HG02973 (cell line): ENCODE measurements at regions not wholly inside any gene's neighbourhood (a gene's known extent, or its start where the extent isn't known, plus 50 kb on each side); places are given as distances from the start of the nearest gene placed in this dataset.
A peak's percentile ranks its signal among the peaks of the same experiment; 100 is the strongest.

Source experiments
- ATAC-seq: cut with Tn5 transposase; IDR thresholded peaks from one replicate; pipeline ENCODE4 v1.9.1; 2021; ENCODE audit warnings: moderate library complexity; ENCODE audit not compliant: unreplicated experiment

DNA sequence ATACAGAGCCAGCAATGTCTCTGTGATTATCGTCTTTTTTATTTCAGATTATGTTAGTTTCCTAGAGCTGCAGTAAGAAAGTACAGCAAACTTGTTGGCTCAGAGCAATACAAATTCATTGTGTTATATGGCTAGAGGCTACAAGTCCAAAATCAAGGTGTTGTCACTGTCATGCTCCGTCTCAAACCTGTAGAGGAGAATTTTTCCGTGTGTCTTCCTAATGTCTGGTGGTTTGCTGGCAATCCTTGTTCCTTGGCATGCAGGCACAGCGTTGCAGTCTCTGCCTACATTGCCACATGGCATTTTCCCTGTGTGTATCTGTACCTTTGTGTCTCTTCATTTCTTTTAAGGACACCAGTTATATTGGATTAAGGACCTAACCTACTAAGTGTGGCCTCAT, 244.4 kb downstream of the LRRIQ3 start:
- ATAC-seq = no peak

DNA sequence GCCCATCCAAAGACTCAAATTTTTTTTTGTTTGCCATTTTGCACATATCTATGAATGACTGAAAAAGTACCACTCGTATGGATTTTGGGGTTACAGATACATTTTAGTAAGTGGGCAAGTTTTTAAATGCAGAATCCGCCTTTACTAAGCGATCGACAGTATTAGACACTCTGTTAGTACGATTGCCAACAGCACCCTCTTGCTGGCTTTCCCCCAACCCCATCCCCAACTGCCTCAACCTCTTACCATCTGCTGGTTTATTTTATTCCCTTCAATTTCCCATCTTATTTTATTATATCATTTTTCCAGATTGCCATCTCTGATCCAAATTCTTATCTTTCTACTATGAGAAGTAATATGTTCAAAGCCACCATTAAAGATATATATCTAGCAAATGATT, 244.8 kb downstream of the LRRIQ3 start:
- ATAC-seq = no peak

GRCh38 chr1:73948055-73948454, 249.9 kb downstream of the LRRIQ3 start:
- ATAC-seq = no peak

- ATAC-seq = no peak
These were observed 251.0 kb downstream of the LRRIQ3 start for GRCh38 chr1:73947009-73947408.

DNA sequence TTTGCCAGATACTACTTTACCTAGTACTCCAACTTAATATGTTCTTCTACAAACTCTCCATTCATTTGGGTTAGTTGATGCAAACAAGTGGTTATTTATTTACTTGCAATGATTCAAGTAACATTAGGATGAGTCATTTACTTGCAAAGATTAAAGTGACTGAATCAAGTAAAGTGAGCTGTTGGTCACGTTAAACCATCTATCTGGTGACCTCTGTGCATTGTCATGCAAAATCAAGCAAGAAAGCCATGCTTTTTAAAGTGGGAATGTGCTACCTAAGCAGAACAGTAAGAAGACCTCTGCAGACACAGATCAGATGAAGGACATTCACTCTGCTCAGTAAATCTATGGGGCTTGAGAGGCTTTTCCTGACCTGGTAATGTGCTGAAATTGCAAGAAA, 254.7 kb downstream of the LRRIQ3 start:
- no peak for ATAC-seq

DNA sequence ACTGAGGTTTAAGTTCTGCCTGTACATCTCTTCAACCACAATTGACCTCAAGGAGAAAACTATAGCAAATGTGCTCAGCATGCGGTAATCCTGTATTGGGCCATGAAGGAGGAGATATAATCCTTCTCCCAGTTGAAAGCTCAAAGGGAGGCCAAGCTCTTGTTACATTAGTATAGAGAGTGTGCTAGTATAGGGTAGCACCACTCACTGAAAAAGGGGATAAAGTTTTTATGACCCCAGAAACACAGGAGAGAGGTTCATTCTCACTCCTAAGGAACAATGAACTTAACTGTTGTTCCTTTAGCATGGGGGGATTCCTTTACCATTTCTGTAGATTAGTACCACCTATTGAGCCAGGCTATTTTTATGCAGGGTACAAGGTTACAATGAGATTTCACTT, 267.7 kb downstream of the LRRIQ3 start:
- ATAC-seq = no peak

DNA sequence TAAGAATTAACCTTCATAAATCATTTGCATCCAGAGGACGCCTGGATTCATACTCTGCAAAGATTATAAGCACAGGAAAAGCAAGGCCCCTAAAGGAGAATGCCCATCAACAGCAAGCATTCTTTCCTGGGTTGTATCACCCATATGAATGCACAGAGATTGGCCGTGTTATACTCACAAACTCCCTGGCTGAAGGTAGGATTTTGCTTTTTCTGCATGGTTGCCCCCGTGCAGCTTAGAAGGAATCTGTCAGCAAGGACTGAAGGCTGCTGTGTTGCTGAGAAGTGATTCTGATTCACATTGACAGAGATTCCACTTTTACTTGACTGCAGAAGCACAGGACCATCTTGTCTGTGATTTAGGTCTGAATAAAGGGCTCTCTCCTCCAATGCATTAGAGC, 283.0 kb downstream of the LRRIQ3 start:
- ATAC-seq = no peak

DNA sequence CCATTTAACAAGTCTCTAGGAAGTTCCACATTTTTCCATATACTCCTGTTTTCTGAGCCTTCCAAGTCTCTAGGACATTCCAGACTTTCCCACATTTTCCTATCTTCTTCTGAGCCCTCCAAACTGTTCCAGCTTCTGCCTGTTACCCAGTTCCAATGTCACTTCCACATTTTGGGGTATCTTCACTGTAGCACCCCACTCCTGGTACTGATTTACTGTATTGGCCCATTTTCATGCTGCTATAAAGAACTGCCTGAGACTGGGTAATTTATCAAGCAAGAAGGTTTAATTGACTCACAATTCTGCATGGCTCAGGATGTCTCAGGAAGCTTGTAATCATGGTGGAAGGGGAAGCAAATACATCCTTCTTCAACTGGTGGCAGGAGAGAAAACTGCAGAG, 285.0 kb downstream of the LRRIQ3 start:
- ATAC-seq = no peak

DNA sequence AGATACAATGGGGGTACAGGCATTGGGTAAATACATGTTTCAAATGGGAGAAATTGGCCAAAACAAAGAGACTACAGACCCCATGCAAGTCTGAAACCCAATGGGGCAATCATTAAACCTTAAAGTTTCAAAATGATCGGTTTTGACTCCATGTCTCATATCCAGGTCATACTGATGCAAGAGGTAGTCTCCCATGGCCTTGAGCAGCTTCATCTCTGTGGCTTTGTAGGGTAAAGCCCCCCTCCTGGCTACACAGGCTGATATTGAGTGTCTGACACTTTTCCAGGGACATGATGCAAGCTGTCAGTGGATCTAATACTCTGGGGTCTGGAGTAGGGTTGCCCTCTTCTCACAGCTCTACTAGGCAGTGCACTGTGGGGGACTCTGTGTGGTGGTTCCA, 286.1 kb downstream of the LRRIQ3 start:
- ATAC-seq = no peak

GRCh38 chr1:73910466-73910865, 287.5 kb downstream of the LRRIQ3 start:
- ATAC-seq = no peak

GRCh38 chr1:73910062-73910461, 287.9 kb downstream of the LRRIQ3 start:
- no peak for ATAC-seq

DNA sequence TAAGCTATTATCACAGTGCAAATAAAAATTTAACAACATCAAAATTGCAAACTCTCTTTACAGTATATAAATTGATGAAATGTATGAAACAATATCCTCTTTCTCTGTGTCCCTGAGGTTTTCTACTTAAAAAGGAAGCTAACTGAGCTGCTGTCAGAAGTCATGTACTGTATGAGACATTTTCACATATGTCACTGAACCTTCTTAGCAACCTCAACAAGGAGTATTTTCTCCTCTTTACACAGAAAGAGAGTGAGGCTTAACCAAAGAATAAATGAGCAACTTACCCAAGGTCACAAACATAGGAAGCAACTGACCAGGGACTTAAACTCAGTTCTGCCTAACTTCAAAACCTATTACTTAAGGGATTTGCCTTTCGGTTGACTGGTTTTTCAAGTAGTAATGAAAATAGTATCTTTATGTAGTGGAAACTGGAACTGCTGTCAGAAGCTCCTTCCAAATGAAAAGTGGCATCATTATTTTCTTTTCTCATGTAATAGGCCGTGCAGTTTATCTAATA, 288.9 kb downstream of the LRRIQ3 start:
- no peak for ATAC-seq

DNA sequence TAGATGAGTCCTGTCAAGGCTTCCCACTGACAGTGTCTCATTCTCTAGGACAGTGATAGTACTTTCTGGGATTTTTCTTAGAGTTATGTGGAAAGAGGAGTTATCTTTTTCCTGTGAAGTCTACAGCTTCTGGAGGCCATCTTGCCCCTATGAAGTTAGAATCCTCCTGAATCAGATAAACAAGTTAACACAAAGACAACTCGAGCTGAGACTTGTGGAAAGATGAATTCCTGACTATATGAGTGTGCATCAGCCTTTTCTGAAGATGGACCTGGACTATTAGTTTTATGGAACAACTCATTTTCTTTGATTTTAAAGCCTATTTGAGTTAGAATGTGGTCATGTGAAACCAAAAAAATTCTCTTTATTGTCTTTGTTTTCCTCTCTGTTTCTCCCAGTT, 290.9 kb downstream of the LRRIQ3 start:
- ATAC-seq = no peak

GRCh38 chr1:73903092-73903491, 294.9 kb downstream of the LRRIQ3 start:
- peak; percentile 39 for ATAC-seq

- no peak for ATAC-seq
These were observed 296.2 kb downstream of the LRRIQ3 start for GRCh38 chr1:73901738-73902137.

GRCh38 chr1:73899311-73899710, 298.7 kb downstream of the LRRIQ3 start:
- ATAC-seq = no peak

DNA sequence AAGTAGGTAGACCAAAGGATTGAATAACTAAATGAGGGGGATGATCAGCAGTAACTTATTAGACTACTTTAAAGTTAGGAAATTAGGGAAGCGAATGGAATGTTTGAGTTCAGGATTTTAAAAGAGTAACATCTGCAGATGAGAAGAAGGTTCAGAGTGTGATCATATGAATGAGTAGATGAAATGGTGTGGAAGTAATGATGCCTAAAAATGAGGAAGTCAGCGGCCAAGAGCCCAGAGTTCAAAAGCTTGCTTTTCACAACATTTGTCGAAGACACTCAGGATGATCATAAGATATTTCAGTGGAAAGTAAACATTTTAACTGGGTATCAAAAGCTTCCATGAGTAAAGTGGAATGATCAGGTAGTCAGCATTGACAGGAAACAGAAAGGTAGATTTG, 299.4 kb downstream of the LRRIQ3 start:
- ATAC-seq = no peak

DNA sequence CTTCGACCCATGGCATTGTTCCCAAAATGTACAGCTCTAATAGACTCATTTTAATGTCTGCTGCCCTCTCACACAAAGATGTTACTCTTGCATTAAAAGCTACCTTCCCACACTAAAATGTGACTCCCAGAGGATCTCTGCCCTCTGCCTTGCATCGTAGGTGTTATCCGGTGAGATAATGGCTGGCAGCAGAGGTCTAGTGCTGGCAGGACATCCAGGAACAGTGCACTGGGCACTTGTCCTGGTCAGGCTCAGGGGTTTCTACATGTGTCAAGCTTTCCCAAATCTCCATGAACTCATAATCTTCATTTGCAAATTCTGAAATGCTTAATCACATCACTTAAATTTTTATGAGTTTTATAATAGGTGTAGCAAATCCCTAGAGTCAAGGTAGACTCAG, 310.6 kb downstream of the LRRIQ3 start:
- no peak for ATAC-seq

DNA sequence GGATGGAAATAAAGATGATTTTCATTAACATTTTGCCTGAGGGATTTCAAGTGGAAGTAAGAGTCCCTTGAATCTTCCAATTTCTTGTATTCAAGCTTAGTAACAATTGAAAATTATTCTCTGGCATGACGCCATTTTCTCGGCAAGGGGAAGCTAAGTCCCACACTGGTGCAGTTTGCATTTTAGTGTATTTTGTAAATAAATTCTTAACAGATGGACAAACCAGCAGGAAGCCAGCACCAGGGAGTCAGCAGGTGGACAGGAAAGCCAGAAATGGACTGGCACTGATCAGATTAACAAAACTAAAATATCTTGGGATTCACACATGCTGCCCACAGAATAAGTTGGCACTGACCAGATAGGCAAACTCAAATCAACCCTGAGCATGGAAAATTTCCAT, 311.3 kb downstream of the LRRIQ3 start:
- ATAC-seq = no peak

DNA sequence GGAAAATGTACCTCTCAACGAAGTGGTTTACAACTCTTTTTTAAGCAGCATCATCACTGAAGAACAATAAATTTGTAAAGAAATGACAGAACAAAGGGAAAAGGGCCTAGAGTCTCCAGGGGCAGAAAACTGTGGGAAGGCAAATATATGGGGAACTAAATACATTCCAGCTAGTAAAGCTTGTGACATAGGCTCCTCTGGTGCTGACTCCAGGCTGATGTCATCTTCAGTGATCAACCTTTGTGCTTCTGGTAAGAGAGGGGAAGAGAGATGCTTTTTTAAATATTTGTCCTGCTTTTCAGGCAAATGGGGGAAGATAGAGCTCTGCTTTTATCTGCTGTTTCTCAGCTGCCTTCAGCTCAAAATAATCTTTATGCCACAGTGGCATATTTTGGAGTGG, 323.2 kb downstream of the LRRIQ3 start:
- ATAC-seq = no peak

GRCh38 chr1:73868810-73869336, 329.1 kb downstream of the LRRIQ3 start:
- ATAC-seq = no peak

GRCh38 chr1:73862355-73862754, 335.6 kb downstream of the LRRIQ3 start:
- ATAC-seq = no peak

GRCh38 chr1:73860421-73860950, 337.5 kb downstream of the LRRIQ3 start:
- ATAC-seq = no peak
